H1 (cell line): ENCODE measurements at regions not wholly inside any gene's neighbourhood (a gene's known extent, or its start where the extent isn't known, plus 50 kb on each side); places are given as distances from the start of the nearest gene placed in this dataset.

Experiments
- CTCF ChIA-PET: fragments of 300-600 bp; sonication (Branson Sonifier 250); formaldehyde crosslinking; loops from one replicate; lab custom pipeline; 2021; ENCODE audit not compliant: partially characterized antibody; lab: Charles Lee
- POLR2A ChIA-PET: fragments of 300-600 bp; sonication (Branson Sonifier 250); formaldehyde crosslinking; loops from one replicate; lab custom pipeline; 2021; ENCODE audit warnings: inconsistent platforms; ENCODE audit not compliant: partially characterized antibody; lab: Charles Lee
- DNase-seq, 2 experiments: peaks; one replicate each; pipeline versions ENCODE4 v3.0.0 to v3.0.0-alpha.2; 2010 to 2022; ENCODE audit warnings: low spot score in 2 of 2, low read depth in 1 of 2, mixed read lengths in 1 of 2
- FAIRE-seq: peaks from 2 replicates; lab custom pipeline; 2011; peaks lifted over from hg19 to GRCh38; lab: Jason Lieb, UNC
- H2AFZ ChIP-seq: 2 replicates; pipeline ENCODE4 v1.8.1; 2012; ENCODE audit warnings: low read length, inconsistent platforms
- H2AK5ac ChIP-seq: 2 replicates; pipeline ENCODE4 v1.6.1; 2013; ENCODE audit warnings: low read depth, low read length
- H2BK120ac ChIP-seq: replicated peaks from 2 replicates; pipeline ENCODE3; 2013; ENCODE audit warnings: low read depth, low read length, inconsistent platforms
- H2BK12ac ChIP-seq: 2 replicates; pipeline ENCODE4 v1.6.1; 2013; ENCODE audit warnings: low read depth, low read length
- H2BK15ac ChIP-seq: 2 replicates; pipeline ENCODE4 v1.6.1; 2013; ENCODE audit warnings: low read length
- H2BK20ac ChIP-seq: 2 replicates; pipeline ENCODE4 v1.6.1; 2013; ENCODE audit warnings: low read length
- H2BK5ac ChIP-seq: 2 replicates; pipeline ENCODE4 v1.6.1; 2013; ENCODE audit warnings: low read depth, low read length
- H3K14ac ChIP-seq: 2 replicates; pipeline ENCODE4 v1.6.1; 2013; ENCODE audit warnings: inconsistent platforms; ENCODE audit not compliant: insufficient read length
- H3K18ac ChIP-seq: 2 replicates; pipeline ENCODE4 v1.6.1; 2013; ENCODE audit warnings: low read length; ENCODE audit errors: extremely low read depth
- H3K23ac ChIP-seq: 2 replicates; pipeline ENCODE4 v1.6.1; 2013; ENCODE audit warnings: inconsistent platforms; ENCODE audit not compliant: insufficient read length
- H3K23me2 ChIP-seq: 2 replicates; pipeline ENCODE4 v1.6.1; 2013; ENCODE audit warnings: low read depth, low read length
- H3K27ac ChIP-seq: 2 replicates; pipeline ENCODE4 v1.6.1; 2011; ENCODE audit warnings: low read depth, low read length, inconsistent platforms
- H3K27me3 ChIP-seq, 4 experiments: replicated peaks in 1 of 4; 1 replicate in 1 of 4; 2 replicates in 3 of 4; pipeline versions ENCODE4 v1.6.1 to v1.8.1; 2011 to 2013; ENCODE audit warnings: low read length in 3 of 4, mild to moderate bottlenecking in 3 of 4, inconsistent platforms in 2 of 4, mixed read lengths in 2 of 4, moderate library complexity in 1 of 4; ENCODE audit not compliant: control insufficient read depth in 3 of 4, insufficient read depth in 3 of 4; ENCODE audit errors: extremely low read depth in 1 of 4
- H3K36me3 ChIP-seq, 4 experiments: 2 replicates each; pipeline versions ENCODE4 v1.6.1 to v1.8.1; 2011 to 2013; ENCODE audit warnings: mild to moderate bottlenecking in 4 of 4, low read length in 3 of 4, moderate library complexity in 2 of 4, control low read depth in 1 of 4, inconsistent platforms in 1 of 4; ENCODE audit not compliant: insufficient read depth in 4 of 4, control insufficient read depth in 2 of 4
- H3K4ac ChIP-seq: replicated peaks from 2 replicates; pipeline ENCODE3; 2013; ENCODE audit warnings: low read length, low read depth, mixed read lengths, inconsistent platforms; ENCODE audit not compliant: insufficient read length
- H3K4me1 ChIP-seq, 4 experiments: replicated peaks in 1 of 4; 1 replicate in 1 of 4; 2 replicates in 3 of 4; pipeline versions ENCODE4 v1.6.1 to v1.8.1; 2011 to 2013; ENCODE audit warnings: low read length in 3 of 4, inconsistent platforms in 2 of 4, mixed read lengths in 1 of 4; ENCODE audit not compliant: insufficient read depth in 4 of 4, control insufficient read depth in 3 of 4
- H3K4me2 ChIP-seq, 2 experiments: 2 replicates each; pipeline versions ENCODE4 v1.6.1 to v1.8.1; 2011 to 2013; ENCODE audit warnings: low read depth in 2 of 2, low read length in 2 of 2, control low read depth in 1 of 2, inconsistent platforms in 1 of 2, mild to moderate bottlenecking in 1 of 2; ENCODE audit not compliant: insufficient read depth in 1 of 2
- H3K4me3 ChIP-seq, 4 experiments: fragments of 200-600, 300-600 bp in 1 of 4; sonication (generic), shearing (Covaris generic), sonication (Bioruptor Twin) in 1 of 4; 2 replicates each; pipeline versions ENCODE4 v1.5.1 to v1.8.1; 2011 to 2016; ENCODE audit warnings: low read length in 4 of 4, low read depth in 3 of 4, control low read depth in 2 of 4, inconsistent platforms in 2 of 4, mild to moderate bottlenecking in 2 of 4, mixed read lengths in 1 of 4, moderate library complexity in 1 of 4; ENCODE audit not compliant: insufficient read depth in 2 of 4; ENCODE audit errors: extremely low read depth in 1 of 4
- H3K56ac ChIP-seq: replicated peaks from 2 replicates; pipeline ENCODE3; 2013; ENCODE audit warnings: low read depth, mild to moderate bottlenecking, mixed read lengths, low read length, inconsistent platforms; ENCODE audit not compliant: insufficient read length
- H3K79me1 ChIP-seq: 2 replicates; pipeline ENCODE4 v1.6.1; 2013; ENCODE audit warnings: low read depth, low read length, control low read depth
- H3K79me2 ChIP-seq, 2 experiments: 2 replicates each; pipeline versions ENCODE4 v1.6.1 to v1.8.1; 2012 to 2013; ENCODE audit warnings: low read length in 2 of 2, mild to moderate bottlenecking in 2 of 2, inconsistent platforms in 1 of 2; ENCODE audit not compliant: insufficient read depth in 2 of 2, control insufficient read depth in 1 of 2
- H3K9ac ChIP-seq, 4 experiments: replicated peaks in 1 of 4; 1 replicate in 1 of 4; 2 replicates in 3 of 4; pipeline versions ENCODE4 v1.6.1 to v1.8.1; 2011 to 2013; ENCODE audit warnings: low read depth in 3 of 4, low read length in 3 of 4, control low read depth in 2 of 4, mild to moderate bottlenecking in 2 of 4, moderate library complexity in 2 of 4, inconsistent platforms in 1 of 4; ENCODE audit errors: extremely low read depth in 1 of 4
- H3K9me3 ChIP-seq, 2 experiments: 2 replicates each; pipeline versions ENCODE4 v1.6.1 to v1.8.1; 2012 to 2013; ENCODE audit warnings: mild to moderate bottlenecking in 2 of 2, moderate library complexity in 2 of 2, control low read depth in 1 of 2, inconsistent platforms in 1 of 2, low read depth in 1 of 2, low read length in 1 of 2, mixed read lengths in 1 of 2; ENCODE audit not compliant: insufficient read depth in 2 of 2
- H4K20me1 ChIP-seq, 2 experiments: replicated peaks in 1 of 2; 2 replicates each; pipeline versions ENCODE3 to v1.8.1; 2011 to 2013; ENCODE audit warnings: inconsistent platforms in 2 of 2, low read length in 2 of 2, mild to moderate bottlenecking in 1 of 2; ENCODE audit not compliant: insufficient read depth in 2 of 2, control insufficient read depth in 1 of 2
- H4K5ac ChIP-seq: 2 replicates; pipeline ENCODE4 v1.6.1; 2013; ENCODE audit warnings: low read length, low read depth, mixed read lengths, inconsistent platforms; ENCODE audit not compliant: insufficient read length
- H4K8ac ChIP-seq: 2 replicates; pipeline ENCODE4 v1.8.0; 2013; ENCODE audit warnings: mild to moderate bottlenecking, moderate library complexity, low read length, inconsistent platforms; ENCODE audit not compliant: insufficient read depth; ENCODE audit errors: extremely low read depth
- H4K91ac ChIP-seq: replicated peaks from 2 replicates; pipeline ENCODE3; 2013; ENCODE audit warnings: low read length, mixed read lengths, inconsistent platforms; ENCODE audit not compliant: insufficient read length
- ASH2L ChIP-seq: fragments of 200-600, 300-600 bp; sonication (generic); IDR thresholded peaks from one replicate; pipeline ENCODE4 v1.7.1; 2017; ENCODE audit warnings: low read length
- CHD2 ChIP-seq: IDR thresholded peaks from 2 replicates; pipeline ENCODE4 v1.6.1; 2012; ENCODE audit warnings: low read length, improper control_type of control experiment
- CREB1 ChIP-seq: IDR thresholded peaks from 2 replicates; pipeline ENCODE4 v1.6.1; 2012; ENCODE audit warnings: inconsistent platforms
- CTBP2 ChIP-seq: IDR thresholded peaks from 2 replicates; pipeline ENCODE4 v1.7.0; 2011; ENCODE audit warnings: borderline replicate concordance, mild to moderate bottlenecking, moderate library complexity, mixed read lengths, low read length; ENCODE audit not compliant: insufficient read depth, insufficient read length
- FOSL1 ChIP-seq: IDR thresholded peaks from 2 replicates; pipeline ENCODE4 v1.6.1; 2011; ENCODE audit warnings: mild to moderate bottlenecking, low read depth, low read length, moderate library complexity; ENCODE audit not compliant: insufficient read depth
- HDAC2 ChIP-seq, 2 experiments: fragments of 300-600 bp in 1 of 2; sonication (generic) in 1 of 2; IDR thresholded peaks; 2 replicates each; pipeline ENCODE4 v1.6.1; 2011 to 2012; ENCODE audit warnings: low read depth in 2 of 2, low read length in 2 of 2, mild to moderate bottlenecking in 2 of 2, moderate library complexity in 2 of 2, borderline replicate concordance in 1 of 2, inconsistent platforms in 1 of 2
- KDM1A ChIP-seq: fragments of 200-600, 300-600 bp; sonication (generic); IDR thresholded peaks from 2 replicates; pipeline ENCODE4 v1.7.1; 2016; ENCODE audit warnings: mild to moderate bottlenecking, low read length, borderline replicate concordance
- POLR2AphosphoS5 ChIP-seq: IDR thresholded peaks from 2 replicates; pipeline ENCODE4 v1.6.1; 2011; ENCODE audit warnings: low read depth, low read length
- RFX5 ChIP-seq: IDR thresholded peaks from 2 replicates; pipeline ENCODE4 v1.6.1; 2011; ENCODE audit warnings: low read depth, low read length, improper control_type of control experiment, borderline replicate concordance
- SP2 ChIP-seq: IDR thresholded peaks from 2 replicates; pipeline ENCODE4 v1.6.1; 2012; ENCODE audit warnings: mild to moderate bottlenecking, low read length, inconsistent platforms
- SP4 ChIP-seq: IDR thresholded peaks from 2 replicates; pipeline ENCODE4 v1.6.1; 2012; ENCODE audit warnings: low read length, inconsistent platforms
- SRF ChIP-seq: IDR thresholded peaks from 2 replicates; pipeline ENCODE4 v1.6.1; 2011; ENCODE audit warnings: mild to moderate bottlenecking, low read depth, low read length, moderate library complexity
- SUZ12 ChIP-seq: fragments of 200-600 bp; sonication (generic); IDR thresholded peaks from 2 replicates; pipeline ENCODE4 v1.6.1; 2012; ENCODE audit warnings: mild to moderate bottlenecking, inconsistent platforms, low read length, moderate library complexity, mixed read lengths
- WGBS, 2 experiments: shearing (Covaris generic) in 1 of 2; methylation state at CpG; one replicate each; pipeline versions ENCODE4 v1.1.6 to v1.1.7; 2013 to 2015; ENCODE audit warnings: low lambda C conversion rate in 2 of 2, mixed read lengths in 2 of 2, inconsistent platforms in 1 of 2, low coverage in 1 of 2, missing lambda C conversion rate in 1 of 2; ENCODE audit not compliant: insufficient replicate concordance in 2 of 2, insufficient coverage in 1 of 2, insufficient read length in 1 of 2; ENCODE audit errors: extremely low coverage in 1 of 2, missing lambda C conversion rate in 1 of 2; 5-methylcytosine and 5-hydroxymethylcytosine counted together

DNA sequence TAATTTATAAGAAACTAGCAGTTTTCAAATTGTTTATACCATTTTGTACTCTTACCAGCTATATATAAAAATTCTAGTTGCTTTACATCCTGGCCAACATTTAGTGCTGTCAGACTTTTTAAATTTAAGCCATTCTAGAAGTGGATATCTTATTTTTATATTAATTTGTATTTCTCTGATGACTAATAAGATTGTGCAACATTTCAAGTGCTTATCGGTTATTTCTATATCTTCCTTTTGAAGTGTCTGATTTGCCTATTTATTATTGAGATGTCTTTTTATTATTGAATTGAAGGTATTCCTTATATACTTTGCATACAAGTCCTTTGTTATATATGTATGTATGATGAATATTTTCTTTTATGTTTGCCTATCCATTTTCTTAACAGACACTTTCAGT lies 324.0 kb downstream of the ELAVL2 start:
- no peak overlapping the region for H4K8ac ChIP-seq
- 0 out of 4 replicates have a peak, but pooled peaks cover 0 to 5% of the 10 kb centered on the region in 2 experiments for H3K9me3 ChIP-seq
- no peaks in the 10 kb centered on the region for H3K23me2 ChIP-seq
- H3K36me3 ChIP-seq: no peaks in the 10 kb centered on the region
- 80% methylated on average over 1 of the region's 1 CpG; no CpG with 5 or more reads in 1 of the 2 experiments for WGBS, 2 experiments
- H3K18ac ChIP-seq: no peak overlapping the region
- no peak for FAIRE-seq
- no peaks in the 10 kb centered on the region for H3K79me2 ChIP-seq
- H3K14ac ChIP-seq: no peak overlapping the region
- H3K4me2 ChIP-seq: no peak overlapping the region
- no peak overlapping the region for H4K5ac ChIP-seq
- H3K56ac ChIP-seq: no peak overlapping the region
- no peak overlapping the region for H3K23ac ChIP-seq
- no peak overlapping the region for H2BK20ac ChIP-seq
- DNase-seq: no peak
- no peak overlapping the region for H2BK12ac ChIP-seq
- ChIA-PET POLR2A (no interaction called here), CTCF (interaction anchor here (0.5 to 0.8 kb wide), 2 partner anchors 10 to 198 kb away, joined by 3 to 4 read pairs; no protein-coding TSS in a partner anchor)
- H3K79me1 ChIP-seq: no peaks in the 10 kb centered on the region
- no peak overlapping the region for H3K9ac ChIP-seq
- no peak overlapping the region for H3K4ac ChIP-seq
- no peak overlapping the region for H4K91ac ChIP-seq
- no peak overlapping the region for H3K4me3 ChIP-seq
- H3K4me1 ChIP-seq: no peaks in the 10 kb centered on the region
- no peak for TF ChIP-seq CHD2
- no peak for TF ChIP-seq ASH2L
- TF ChIP-seq CREB1: no peak
- TF ChIP-seq KDM1A: no peak
- no peak for TF ChIP-seq HDAC2 (IDR thresholded peaks at IDR 0.05; ENCODE audit: borderline replicate concordance in 1 of 2, low read depth in 2 of 2, low read length in 2 of 2)
- TF ChIP-seq SP2: no peak
- TF ChIP-seq SUZ12: no peak
- TF ChIP-seq SP4: no peak
- TF ChIP-seq CTBP2: no peak
- TF ChIP-seq FOSL1: no peak
- TF ChIP-seq SRF: no peak
- TF ChIP-seq RFX5: no peak
- TF ChIP-seq POLR2AphosphoS5: no peak
- no peak overlapping the region for H3K27ac ChIP-seq
- no peak overlapping the region for H2BK15ac ChIP-seq
- no peaks in the 10 kb centered on the region for H4K20me1 ChIP-seq
- H2BK5ac ChIP-seq: no peak overlapping the region
- H2BK120ac ChIP-seq: no peak overlapping the region
- no peaks in the 10 kb centered on the region for H3K27me3 ChIP-seq
- no peak overlapping the region for H2AK5ac ChIP-seq
- no peak overlapping the region for H2AFZ ChIP-seq
